GM12875 (cell line): ENCODE measurements at regions not wholly inside any gene's neighbourhood (a gene's known extent, or its start where the extent isn't known, plus 50 kb on each side); places are given as distances from the start of the nearest gene placed in this dataset.
"Not testable (repeated sequence)": the region's sequence is repeated elsewhere in the genome, so short reads cannot be mapped to it uniquely, and the experiment has no call there.

ENCODE experiments used
- H3K4me3 ChIP-seq: one replicate; pipeline ENCODE4 v1.5.1; 2011; ENCODE audit warnings: low read depth, low read length, control low read depth
- CTCF ChIP-seq: IDR thresholded peaks from 2 replicates; pipeline ENCODE4 v1.5.1; 2011; ENCODE audit warnings: low read depth, mild to moderate bottlenecking, control low read depth, inconsistent platforms, low read length, moderate library complexity, borderline replicate concordance; ENCODE audit not compliant: insufficient read depth

GRCh38 chr7:116363637-116364432 lies 135.7 kb upstream of the CAV2 start:
- H3K4me3 ChIP-seq: no peak overlapping the region
- no peak for TF ChIP-seq CTCF

- H3K4me3 ChIP-seq: no peak overlapping the region
- no peak for TF ChIP-seq CTCF
These were observed 135.1 kb upstream of the CAV2 start for GRCh38 chr7:116364469-116364868.

GRCh38 chr7:116365797-116366196 lies 133.7 kb upstream of the CAV2 start:
- TF ChIP-seq CTCF: no peak
- H3K4me3 ChIP-seq: no peak overlapping the region

- no peak for TF ChIP-seq CTCF
- H3K4me3 ChIP-seq: no peak overlapping the region
These were observed 132.2 kb upstream of the CAV2 start for GRCh38 chr7:116367171-116367813.

GRCh38 chr7:116368965-116369364 lies 130.6 kb upstream of the CAV2 start:
- no peak overlapping the region for H3K4me3 ChIP-seq
- TF ChIP-seq CTCF: no peak

- not testable (repeated sequence) for H3K4me3 ChIP-seq
These were observed 128.0 kb upstream of the CAV2 start for GRCh38 chr7:116371536-116371935.

GRCh38 chr7:116373229-116373628 lies 126.3 kb upstream of the CAV2 start:
- H3K4me3 ChIP-seq: not testable (repeated sequence)

- no peak overlapping the region for H3K4me3 ChIP-seq
- no peak for TF ChIP-seq CTCF
These were observed 121.8 kb upstream of the CAV2 start for GRCh38 chr7:116377721-116378120.
